Astrocyte (in vitro differentiated cells and primary cell): ENCODE measurements at regions not wholly inside any gene's neighbourhood (a gene's known extent, or its start where the extent isn't known, plus 50 kb on each side); places are given as distances from the start of the nearest gene placed in this dataset.

Experiments used
- DNase-seq: peaks from one replicate; pipeline ENCODE4 v3.0.0-alpha.2; 2010; ENCODE audit warnings: low read depth
- FAIRE-seq: peaks from 2 replicates; lab custom pipeline; 2011; peaks lifted over from hg19 to GRCh38; lab: Jason Lieb, UNC
- H2AFZ ChIP-seq: 2 replicates; pipeline ENCODE4 v1.6.0; 2012; ENCODE audit warnings: low read depth, low read length, inconsistent platforms
- H3K27ac ChIP-seq: 2 replicates; pipeline ENCODE4 v1.5.1; 2011; ENCODE audit warnings: low read depth, low read length, inconsistent platforms
- H3K27me3 ChIP-seq: 2 replicates; pipeline ENCODE4 v1.6.0; 2011; ENCODE audit warnings: low read length, inconsistent platforms; ENCODE audit not compliant: insufficient read depth
- H3K36me3 ChIP-seq: 2 replicates; pipeline ENCODE4 v1.5.1; 2011; ENCODE audit warnings: low read length, inconsistent platforms; ENCODE audit not compliant: insufficient read depth
- H3K4me1 ChIP-seq: 2 replicates; pipeline ENCODE4 v1.5.1; 2011; ENCODE audit warnings: low read length, inconsistent platforms; ENCODE audit not compliant: insufficient read depth
- H3K4me2 ChIP-seq: 2 replicates; pipeline ENCODE4 v1.6.0; 2012; ENCODE audit warnings: low read length, inconsistent platforms
- H3K4me3 ChIP-seq: 2 replicates; pipeline ENCODE4 v1.5.1; 2011; ENCODE audit warnings: low read depth, mild to moderate bottlenecking, low read length, inconsistent platforms; ENCODE audit not compliant: insufficient read depth
- H3K79me2 ChIP-seq: 2 replicates; pipeline ENCODE4 v1.6.0; 2012; ENCODE audit warnings: mild to moderate bottlenecking, low read length, inconsistent platforms; ENCODE audit not compliant: insufficient read depth
- H3K9ac ChIP-seq: 2 replicates; pipeline ENCODE4 v1.6.0; 2012; ENCODE audit warnings: mild to moderate bottlenecking, low read length, inconsistent platforms
- H3K9me3 ChIP-seq: 2 replicates; pipeline ENCODE4 v1.5.1; 2012; ENCODE audit warnings: low read depth, mild to moderate bottlenecking, low read length, inconsistent platforms; ENCODE audit not compliant: insufficient read depth
- H4K20me1 ChIP-seq: 2 replicates; pipeline ENCODE4 v1.6.0; 2012; ENCODE audit warnings: low read length, inconsistent platforms; ENCODE audit not compliant: insufficient read depth
- H3K27ac Mint-ChIP-seq: one replicate; pipeline ENCODE4 v1.8.0; 2021; ENCODE audit warnings: mild to moderate bottlenecking, mixed read lengths; ENCODE audit not compliant: unreplicated experiment
- H3K27me3 Mint-ChIP-seq: one replicate; pipeline ENCODE4 v1.8.0; 2021; ENCODE audit warnings: low read depth, mixed read lengths; ENCODE audit not compliant: unreplicated experiment
- H3K36me3 Mint-ChIP-seq: one replicate; pipeline ENCODE4 v1.8.0; 2021; ENCODE audit warnings: low read depth, mixed read lengths; ENCODE audit not compliant: unreplicated experiment
- H3K4me1 Mint-ChIP-seq: one replicate; pipeline ENCODE4 v1.8.0; 2021; ENCODE audit warnings: low read depth, mixed read lengths; ENCODE audit not compliant: unreplicated experiment
- H3K4me3 Mint-ChIP-seq: one replicate; pipeline ENCODE4 v1.8.0; 2021; ENCODE audit warnings: mild to moderate bottlenecking, moderate library complexity, mixed read lengths; ENCODE audit not compliant: unreplicated experiment
- H3K9me3 Mint-ChIP-seq: one replicate; pipeline ENCODE4 v1.8.0; 2021; ENCODE audit warnings: mild to moderate bottlenecking, mixed read lengths; ENCODE audit not compliant: unreplicated experiment
- CTCF ChIP-seq: IDR thresholded peaks from 2 replicates; pipeline ENCODE4 v1.5.1; 2011; ENCODE audit warnings: low read depth, mild to moderate bottlenecking, inconsistent platforms, low read length, moderate library complexity; ENCODE audit not compliant: insufficient read depth
- EZH2 ChIP-seq: IDR thresholded peaks from 2 replicates; pipeline ENCODE4 v1.6.1; 2012; ENCODE audit warnings: mild to moderate bottlenecking, low read length, inconsistent platforms; ENCODE audit not compliant: insufficient read depth

- H2AFZ ChIP-seq: no peak overlapping the region
- Mint-ChIP-seq H3K4me1 (no peaks in the 10 kb centered on the region), H3K27me3 (peaks cover 8% of the 10 kb centered on the region), H3K4me3 (no peak overlapping the region), H3K9me3 (peaks cover 4% of the 10 kb centered on the region), H3K36me3 (no peaks in the 10 kb centered on the region), H3K27ac (no peak overlapping the region)
- no peaks in the 10 kb centered on the region for H4K20me1 ChIP-seq
- H3K27ac ChIP-seq: no peak overlapping the region
- H3K4me1 ChIP-seq: no peaks in the 10 kb centered on the region
- no peak overlapping the region for H3K4me3 ChIP-seq
- H3K36me3 ChIP-seq: no peaks in the 10 kb centered on the region
- DNase-seq: no peak
- H3K27me3 ChIP-seq: no peaks in the 10 kb centered on the region
- no peak for FAIRE-seq
- no peaks in the 10 kb centered on the region for H3K9me3 ChIP-seq
- H3K4me2 ChIP-seq: no peak overlapping the region
- TF ChIP-seq CTCF: no peak
- TF ChIP-seq EZH2: no peak
- H3K79me2 ChIP-seq: no peaks in the 10 kb centered on the region
- no peak overlapping the region for H3K9ac ChIP-seq
Measured at GRCh38 chr14:94840467-94840866, 70.6 kb upstream of the GSC start.

GRCh38 chr14:94839348-94839747, 69.4 kb upstream of the GSC start:
- no peak overlapping the region for H3K27ac Mint-ChIP-seq
- H3K27me3 Mint-ChIP-seq: peaks cover 8% of the 10 kb centered on the region
- Histone ChIP-seq H3K9me3 (no peaks in the 10 kb centered on the region), H3K27me3 (no peaks in the 10 kb centered on the region), H3K79me2 (no peaks in the 10 kb centered on the region), H3K36me3 (no peaks in the 10 kb centered on the region), H4K20me1 (no peaks in the 10 kb centered on the region), H2AFZ (no peak overlapping the region), H3K27ac (no peak overlapping the region), H3K4me3 (no peak overlapping the region), H3K4me2 (no peak overlapping the region), H3K4me1 (no peaks in the 10 kb centered on the region), H3K9ac (no peak overlapping the region)
- no peaks in the 10 kb centered on the region for H3K36me3 Mint-ChIP-seq
- no peak for TF ChIP-seq CTCF
- no peak for TF ChIP-seq EZH2
- no peaks in the 10 kb centered on the region for H3K4me1 Mint-ChIP-seq
- H3K4me3 Mint-ChIP-seq: no peak overlapping the region
- FAIRE-seq: no peak
- H3K9me3 Mint-ChIP-seq: peaks cover 6% of the 10 kb centered on the region
- no peak for DNase-seq

- peaks cover 4% of the 10 kb centered on the region for H3K9me3 Mint-ChIP-seq
- H3K27ac Mint-ChIP-seq: no peak overlapping the region
- peaks cover 6% of the 10 kb centered on the region for H3K27me3 Mint-ChIP-seq
- Histone ChIP-seq H3K4me1 (no peaks in the 10 kb centered on the region), H3K36me3 (no peaks in the 10 kb centered on the region), H3K9ac (no peak overlapping the region), H3K9me3 (no peaks in the 10 kb centered on the region), H4K20me1 (no peaks in the 10 kb centered on the region), H2AFZ (no peak overlapping the region), H3K79me2 (no peaks in the 10 kb centered on the region), H3K4me2 (no peak overlapping the region), H3K27ac (no peak overlapping the region), H3K4me3 (no peak overlapping the region), H3K27me3 (no peaks in the 10 kb centered on the region)
- H3K36me3 Mint-ChIP-seq: no peaks in the 10 kb centered on the region
- H3K4me1 Mint-ChIP-seq: no peaks in the 10 kb centered on the region
- no peak for FAIRE-seq
- no peak for DNase-seq
- TF ChIP-seq CTCF (no peak), EZH2 (no peak)
- no peak overlapping the region for H3K4me3 Mint-ChIP-seq
Measured at GRCh38 chr14:94836849-94837248, 66.9 kb upstream of the GSC start.
